Right lobe of liver (tissue), 6 donors: ENCODE measurements at regions not wholly inside any gene's neighbourhood (a gene's known extent, or its start where the extent isn't known, plus 50 kb on each side); places are given as distances from the start of the nearest gene placed in this dataset.

Source experiments
- ATAC-seq, 4 donors: fragments of 200-7000 bp; cut with Tn5 transposase; one replicate each; pipeline ENCODE4 v1.9.1; 2020; ENCODE audit warnings: mild to moderate bottlenecking in 4 of 4, moderate library complexity in 4 of 4
- DNase-seq, 3 donors: peaks; one replicate each; pipeline ENCODE4 v3.0.0-alpha.2; 2020
- H3K27ac ChIP-seq, 3 donors: fragments of 200-600 bp; one replicate each; pipeline ENCODE4 v1.8.0; 2022
- H3K27me3 ChIP-seq, 2 donors: fragments of 200-600 bp; one replicate each; pipeline ENCODE4 v1.8.0; 2022
- H3K36me3 ChIP-seq, 4 donors: fragments of 200-600 bp; sonication (generic) in 1 of 4; one replicate each; pipeline versions ENCODE4 v1.5.1 to v1.8.0; 2017 to 2022; ENCODE audit warnings: control low read depth in 1 of 4
- H3K4me1 ChIP-seq, 4 donors: fragments of 200-600 bp; sonication (generic) in 1 of 4; one replicate each; pipeline versions ENCODE4 v1.5.1 to v1.8.0; 2017 to 2022; ENCODE audit warnings: control low read depth in 1 of 4
- H3K4me3 ChIP-seq, 3 donors: fragments of 200-600 bp; one replicate each; pipeline ENCODE4 v1.8.0; 2022
- H3K9me3 ChIP-seq, 4 donors: fragments of 200-600 bp; sonication (generic) in 1 of 4; one replicate each; pipeline versions ENCODE4 v1.5.1 to v1.8.0; 2017 to 2022; ENCODE audit warnings: control low read depth in 1 of 4
- POLR2A ChIP-seq: fragments of 450-650 bp; IDR thresholded peaks from one replicate; pipeline ENCODE4 v1.6.1; 2017; ENCODE audit warnings: antibody characterized with exemption, mild to moderate bottlenecking
- WGBS: methylation state at CpG from one replicate; pipeline ENCODE4 v1.1.6; 2018; ENCODE audit warnings: low coverage, low lambda C conversion rate; ENCODE audit not compliant: insufficient coverage; ENCODE audit errors: missing lambda C conversion rate; 5-methylcytosine and 5-hydroxymethylcytosine counted together
- intact Hi-C, 2 donors: fragments of 100-400 bp; cut with DNase I; formaldehyde crosslinking; loops; one replicate each; pipeline versions ENCODE4 v1.11.2 to v1.14.1; 2022
- TF ChIP-seq, protein P1 (sequence below), 4 donors: fragments of 200-600 bp in 3 of 4; fragments of 450-650 bp in 1 of 4; IDR thresholded peaks; one replicate each; pipeline versions ENCODE4 v1.5.1 to v1.8.0; 2016 to 2022; ENCODE audit warnings: antibody characterized with exemption in 4 of 4, mild to moderate bottlenecking in 2 of 4
- donor health status: DM: no; HTN: yes; CAD: no.
- donor health status: DM: no; HTN: no; CAD: no.
- donor health status: DM: no; HTN: no; CAD: no.
- donor health status: DM: no; HTN: yes; CAD: no.
- donor health status: DM: no; HTN: yes; CAD: no.

GRCh38 chr20:41958391-41958790, 340.2 kb upstream of the CHD6 start:
- H3K4me3 ChIP-seq: no peak overlapping the region
- H3K27ac ChIP-seq: no peak overlapping the region
- no peaks in the 10 kb centered on the region for H3K36me3 ChIP-seq
- H3K4me1 ChIP-seq: no peaks in the 10 kb centered on the region
- 36% methylated on average over 1 of the region's 1 CpG for WGBS
- no peaks in the 10 kb centered on the region for H3K27me3 ChIP-seq
- intact Hi-C loops: no loop called here
- ATAC-seq (no peak), DNase-seq (no peak)
- TF ChIP-seq, protein P1, sequence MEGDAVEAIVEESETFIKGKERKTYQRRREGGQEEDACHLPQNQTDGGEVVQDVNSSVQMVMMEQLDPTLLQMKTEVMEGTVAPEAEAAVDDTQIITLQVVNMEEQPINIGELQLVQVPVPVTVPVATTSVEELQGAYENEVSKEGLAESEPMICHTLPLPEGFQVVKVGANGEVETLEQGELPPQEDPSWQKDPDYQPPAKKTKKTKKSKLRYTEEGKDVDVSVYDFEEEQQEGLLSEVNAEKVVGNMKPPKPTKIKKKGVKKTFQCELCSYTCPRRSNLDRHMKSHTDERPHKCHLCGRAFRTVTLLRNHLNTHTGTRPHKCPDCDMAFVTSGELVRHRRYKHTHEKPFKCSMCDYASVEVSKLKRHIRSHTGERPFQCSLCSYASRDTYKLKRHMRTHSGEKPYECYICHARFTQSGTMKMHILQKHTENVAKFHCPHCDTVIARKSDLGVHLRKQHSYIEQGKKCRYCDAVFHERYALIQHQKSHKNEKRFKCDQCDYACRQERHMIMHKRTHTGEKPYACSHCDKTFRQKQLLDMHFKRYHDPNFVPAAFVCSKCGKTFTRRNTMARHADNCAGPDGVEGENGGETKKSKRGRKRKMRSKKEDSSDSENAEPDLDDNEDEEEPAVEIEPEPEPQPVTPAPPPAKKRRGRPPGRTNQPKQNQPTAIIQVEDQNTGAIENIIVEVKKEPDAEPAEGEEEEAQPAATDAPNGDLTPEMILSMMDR (IDR thresholded peaks at IDR 0.05): no peak
- no peak for TF ChIP-seq POLR2A
- no peaks in the 10 kb centered on the region for H3K9me3 ChIP-seq

GRCh38 chr20:41956338-41957074, 338.3 kb upstream of the CHD6 start:
- no peaks in the 10 kb centered on the region for H3K4me1 ChIP-seq
- no peaks in the 10 kb centered on the region for H3K36me3 ChIP-seq
- intact Hi-C loops: no loop called here
- DNase-seq: no peak
- no peak overlapping the region for H3K4me3 ChIP-seq
- H3K27me3 ChIP-seq: no peaks in the 10 kb centered on the region
- TF ChIP-seq, protein P1 (IDR thresholded peaks at IDR 0.05): peak; percentile 38 to 54 (median 47)
- TF ChIP-seq POLR2A: no peak
- no peaks in the 10 kb centered on the region for H3K9me3 ChIP-seq
- 14% methylated on average over 6 of the region's 6 CpGs for WGBS
- H3K27ac ChIP-seq: no peak overlapping the region
- peak; percentile 60 to 74 (median 66) for ATAC-seq

GRCh38 chr20:41952166-41952565, 334.0 kb upstream of the CHD6 start:
- no peaks in the 10 kb centered on the region for H3K4me1 ChIP-seq
- WGBS: 67% methylated on average over 5 of the region's 5 CpGs
- no peak for TF ChIP-seq POLR2A
- TF ChIP-seq, protein P1 (IDR thresholded peaks at IDR 0.05): no peak
- intact Hi-C loops: no loop called here
- ATAC-seq (no peak), DNase-seq (no peak)
- H3K27ac ChIP-seq: no peak overlapping the region
- H3K4me3 ChIP-seq: no peak overlapping the region
- no peaks in the 10 kb centered on the region for H3K9me3 ChIP-seq
- H3K36me3 ChIP-seq: no peaks in the 10 kb centered on the region
- no peaks in the 10 kb centered on the region for H3K27me3 ChIP-seq

- intact Hi-C loops: no loop called here
Measured at GRCh38 chr20:41951615-41952014, 333.4 kb upstream of the CHD6 start.

More at GRCh38 chr20:41951615-41952014, 333.4 kb upstream of the CHD6 start:
- Histone ChIP-seq H3K27me3 (no peaks in the 10 kb centered on the region), H3K9me3 (no peaks in the 10 kb centered on the region), H3K4me3 (no peak overlapping the region), H3K27ac (no peak overlapping the region), H3K4me1 (no peaks in the 10 kb centered on the region), H3K36me3 (no peaks in the 10 kb centered on the region)
- DNase-seq (no peak), ATAC-seq (no peak)
- TF ChIP-seq, protein P1 (IDR thresholded peaks at IDR 0.05): no peak
- TF ChIP-seq POLR2A: no peak
- WGBS: 36% methylated on average over 2 of the region's 2 CpGs
